ENCODE measurements at regions not wholly inside any gene's neighbourhood (a gene's known extent, or its start where the extent isn't known, plus 50 kb on each side); places are given as distances from the start of the nearest gene placed in this dataset.

- no peak for DNase-seq (ENCODE audit: low spot score in 2 of 2)
- intact Hi-C loops (cut with DNase I; ENCODE audit: low total_unique reads): no loop called here
- Histone ChIP-seq H3K27ac (no peak overlapping the region), H3K36me3 (no peaks in the 10 kb centered on the region), H3K4me1 (no peaks in the 10 kb centered on the region), H3K27me3 (no peaks in the 10 kb centered on the region), H3K9me3 (no peaks in the 10 kb centered on the region), H3K4me3 (no peak overlapping the region)
- TF ChIP-seq POLR2A (IDR thresholded peaks at IDR 0.05): no peak
- TF ChIP-seq, protein P1, sequence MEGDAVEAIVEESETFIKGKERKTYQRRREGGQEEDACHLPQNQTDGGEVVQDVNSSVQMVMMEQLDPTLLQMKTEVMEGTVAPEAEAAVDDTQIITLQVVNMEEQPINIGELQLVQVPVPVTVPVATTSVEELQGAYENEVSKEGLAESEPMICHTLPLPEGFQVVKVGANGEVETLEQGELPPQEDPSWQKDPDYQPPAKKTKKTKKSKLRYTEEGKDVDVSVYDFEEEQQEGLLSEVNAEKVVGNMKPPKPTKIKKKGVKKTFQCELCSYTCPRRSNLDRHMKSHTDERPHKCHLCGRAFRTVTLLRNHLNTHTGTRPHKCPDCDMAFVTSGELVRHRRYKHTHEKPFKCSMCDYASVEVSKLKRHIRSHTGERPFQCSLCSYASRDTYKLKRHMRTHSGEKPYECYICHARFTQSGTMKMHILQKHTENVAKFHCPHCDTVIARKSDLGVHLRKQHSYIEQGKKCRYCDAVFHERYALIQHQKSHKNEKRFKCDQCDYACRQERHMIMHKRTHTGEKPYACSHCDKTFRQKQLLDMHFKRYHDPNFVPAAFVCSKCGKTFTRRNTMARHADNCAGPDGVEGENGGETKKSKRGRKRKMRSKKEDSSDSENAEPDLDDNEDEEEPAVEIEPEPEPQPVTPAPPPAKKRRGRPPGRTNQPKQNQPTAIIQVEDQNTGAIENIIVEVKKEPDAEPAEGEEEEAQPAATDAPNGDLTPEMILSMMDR (IDR thresholded peaks at IDR 0.05): no peak
- TF ChIP-seq POLR2AphosphoS5 (IDR thresholded peaks at IDR 0.05): no peak
These were observed 173.1 kb downstream of the JCAD start for GRCh38 chr10:29886299-29886698.

GRCh38 chr10:29883231-29883630 lies 176.2 kb downstream of the JCAD start:
- no peak overlapping the region for H3K4me3 ChIP-seq
- no peak for TF ChIP-seq POLR2A (IDR thresholded peaks at IDR 0.05)
- TF ChIP-seq, protein P1 (IDR thresholded peaks at IDR 0.05): no peak
- TF ChIP-seq POLR2AphosphoS5 (IDR thresholded peaks at IDR 0.05): no peak
- H3K27me3 ChIP-seq: no peaks in the 10 kb centered on the region
- no peaks in the 10 kb centered on the region for H3K4me1 ChIP-seq
- no peak for DNase-seq (ENCODE audit: low spot score in 2 of 2)
- no peaks in the 10 kb centered on the region for H3K9me3 ChIP-seq
- no peaks in the 10 kb centered on the region for H3K36me3 ChIP-seq
- no peak overlapping the region for H3K27ac ChIP-seq
- intact Hi-C loops (cut with DNase I; ENCODE audit: low total_unique reads): loop anchor here (5.0 kb wide), 1 partner anchor 204 kb away; no protein-coding TSS in a partner anchor

GRCh38 chr10:29882766-29883165 lies 176.6 kb downstream of the JCAD start:
- intact Hi-C loops (cut with DNase I; ENCODE audit: low total_unique reads): loop anchor here (5.0 kb wide), 1 partner anchor 205 kb away; no protein-coding TSS in a partner anchor
- H3K4me1 ChIP-seq: no peaks in the 10 kb centered on the region

DNA sequence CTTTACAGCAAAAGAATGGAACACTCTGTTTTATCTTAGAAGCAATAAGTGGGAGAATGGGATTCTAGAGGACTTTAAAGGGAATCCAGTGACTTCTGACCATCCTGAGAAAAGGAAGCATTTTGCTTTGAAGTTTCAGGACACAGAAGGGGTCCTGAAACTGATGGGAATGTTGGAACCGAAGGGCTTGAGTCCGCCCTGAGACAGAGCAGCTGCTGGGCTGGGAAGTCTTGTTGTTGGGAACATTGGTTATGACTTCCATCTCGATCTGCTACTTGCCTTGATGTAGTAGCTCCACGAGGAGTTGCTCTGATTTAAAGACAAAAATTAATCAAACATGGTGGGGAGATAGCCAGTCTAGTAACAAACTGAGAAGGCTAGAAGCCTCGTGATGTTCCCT lies 177.6 kb downstream of the JCAD start:
- TF ChIP-seq POLR2AphosphoS5 (IDR thresholded peaks at IDR 0.05): no peak
- TF ChIP-seq POLR2A (IDR thresholded peaks at IDR 0.05): no peak
- TF ChIP-seq, protein P1 (IDR thresholded peaks at IDR 0.05): no peak
- Histone ChIP-seq H3K4me3 (no peak overlapping the region), H3K27me3 (no peaks in the 10 kb centered on the region), H3K36me3 (no peaks in the 10 kb centered on the region), H3K9me3 (no peaks in the 10 kb centered on the region), H3K4me1 (no peaks in the 10 kb centered on the region), H3K27ac (peak overlapping the region; percentile 40 to 43)
- no peak for DNase-seq (ENCODE audit: low spot score in 2 of 2)
- intact Hi-C loops (cut with DNase I; ENCODE audit: low total_unique reads): loop anchor here (5.0 kb wide), 1 partner anchor 205 kb away; no protein-coding TSS in a partner anchor

More at GRCh38 chr10:29882766-29883165, 176.6 kb downstream of the JCAD start:
- TF ChIP-seq POLR2AphosphoS5 (IDR thresholded peaks at IDR 0.05) (no peak), POLR2A (IDR thresholded peaks at IDR 0.05) (no peak)
- TF ChIP-seq, protein P1 (IDR thresholded peaks at IDR 0.05): no peak
- H3K27ac ChIP-seq: peak overlapping the region in 1 of 2 donors; percentile 40
- no peaks in the 10 kb centered on the region for H3K27me3 ChIP-seq
- no peaks in the 10 kb centered on the region for H3K36me3 ChIP-seq
- H3K4me3 ChIP-seq: no peak overlapping the region
- no peak for DNase-seq (ENCODE audit: low spot score in 2 of 2)
- H3K9me3 ChIP-seq: no peaks in the 10 kb centered on the region

GRCh38 chr10:29881336-29881771 lies 178.0 kb downstream of the JCAD start:
- H3K4me3 ChIP-seq: no peak overlapping the region
- intact Hi-C loops (cut with DNase I; ENCODE audit: low total_unique reads): loop anchor here (5.0 kb wide), 1 partner anchor 206 kb away; no protein-coding TSS in a partner anchor
- H3K27me3 ChIP-seq: no peaks in the 10 kb centered on the region
- H3K36me3 ChIP-seq: no peaks in the 10 kb centered on the region
- peak overlapping the region in 1 of 2 donors; percentile 55 for H3K27ac ChIP-seq
- peak in 1 of 2 donors; percentile 35 for DNase-seq (ENCODE audit: low spot score in 2 of 2)
- H3K9me3 ChIP-seq: no peaks in the 10 kb centered on the region
- H3K4me1 ChIP-seq: no peaks in the 10 kb centered on the region
- peak; percentile 59 to 82 (median 66) for TF ChIP-seq POLR2AphosphoS5 (IDR thresholded peaks at IDR 0.05)
- TF ChIP-seq, protein P1 (IDR thresholded peaks at IDR 0.05): no peak

Measured in breast epithelium (tissue), 4 donors.